ENCODE measurements at regions not wholly inside any gene's neighbourhood (a gene's known extent, or its start where the extent isn't known, plus 50 kb on each side); places are given as distances from the start of the nearest gene placed in this dataset.

- FAIRE-seq = no peak
Observed at GRCh38 chr4:126956184-126956897, 676.4 kb upstream of the INTU start.

- FAIRE-seq = no peak
Observed at GRCh38 chr4:126957556-126957955, 675.2 kb upstream of the INTU start.

- no peak for FAIRE-seq
Observed at GRCh38 chr4:126957987-126958386, 674.8 kb upstream of the INTU start.

- no peak for FAIRE-seq
Observed at GRCh38 chr4:126958482-126958881, 674.3 kb upstream of the INTU start.

GRCh38 chr4:126959056-126959745, 673.6 kb upstream of the INTU start:
- no peak for FAIRE-seq

GRCh38 chr4:126960760-126961159, 672.0 kb upstream of the INTU start:
- FAIRE-seq = no peak

GRCh38 chr4:126961661-126962060, 671.1 kb upstream of the INTU start:
- no peak for FAIRE-seq

- no peak for FAIRE-seq
Observed at GRCh38 chr4:126965877-126966276, 666.9 kb upstream of the INTU start.

- FAIRE-seq = peak; percentile 97
Observed at GRCh38 chr4:126969360-126970235, 663.2 kb upstream of the INTU start.

- no peak for FAIRE-seq
Observed at GRCh38 chr4:126973201-126973600, 659.6 kb upstream of the INTU start.

GRCh38 chr4:126976850-126977632, 655.7 kb upstream of the INTU start:
- FAIRE-seq = no peak

- FAIRE-seq = no peak
Observed at GRCh38 chr4:126986005-126986404, 646.8 kb upstream of the INTU start.

GRCh38 chr4:126986828-126987227, 645.9 kb upstream of the INTU start:
- no peak for FAIRE-seq

- no peak for FAIRE-seq
Observed at GRCh38 chr4:126991965-126992364, 640.8 kb upstream of the INTU start.

GRCh38 chr4:126992910-126993309, 639.8 kb upstream of the INTU start:
- FAIRE-seq = no peak

GRCh38 chr4:126993351-126993750, 639.4 kb upstream of the INTU start:
- FAIRE-seq = no peak

- FAIRE-seq = no peak
Observed at GRCh38 chr4:126995235-126995634, 637.5 kb upstream of the INTU start.

GRCh38 chr4:127000110-127000509, 632.6 kb upstream of the INTU start:
- peak; percentile 93 for FAIRE-seq

- FAIRE-seq = peak; percentile 99
Observed at GRCh38 chr4:127000846-127001245, 631.9 kb upstream of the INTU start.

- FAIRE-seq = no peak
Observed at GRCh38 chr4:127001933-127002332, 630.8 kb upstream of the INTU start.

- FAIRE-seq = no peak
Observed at GRCh38 chr4:127006446-127006877, 626.3 kb upstream of the INTU start.

GRCh38 chr4:127007305-127007704, 625.5 kb upstream of the INTU start:
- FAIRE-seq = no peak

GRCh38 chr4:127012549-127012948, 620.2 kb upstream of the INTU start:
- no peak for FAIRE-seq

Data from endometrium (tissue), 2 donors.